ENCODE measurements at regions not wholly inside any gene's neighbourhood (a gene's known extent, or its start where the extent isn't known, plus 50 kb on each side); places are given as distances from the start of the nearest gene placed in this dataset.

DNA sequence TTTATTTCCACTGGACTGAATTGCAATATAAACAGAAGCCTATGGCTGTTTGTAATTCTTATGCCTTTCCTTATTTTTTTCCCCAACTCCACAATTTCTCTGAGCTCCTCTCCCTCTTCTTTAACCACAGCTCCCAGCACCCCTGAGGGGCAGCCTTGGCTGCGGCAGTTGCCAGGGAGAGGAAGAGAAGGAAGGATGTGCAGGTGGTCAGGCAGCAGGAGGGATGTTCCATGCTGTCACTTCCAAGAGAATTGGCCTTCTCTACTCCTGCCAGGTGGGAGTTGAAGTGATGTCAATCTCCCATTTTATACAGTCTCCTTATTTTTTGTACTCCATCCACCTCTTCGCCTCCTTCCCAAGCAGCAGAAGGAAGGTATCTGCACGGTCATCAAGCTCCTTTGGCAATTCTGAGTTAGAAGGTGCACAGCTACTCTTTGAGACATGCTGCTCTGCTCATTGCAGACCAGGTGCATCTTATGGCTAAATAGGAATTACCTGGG, 343.3 kb upstream of the RPS6KA3 start:
- no peak for DNase-seq (ENCODE audit: low read depth)

DNA sequence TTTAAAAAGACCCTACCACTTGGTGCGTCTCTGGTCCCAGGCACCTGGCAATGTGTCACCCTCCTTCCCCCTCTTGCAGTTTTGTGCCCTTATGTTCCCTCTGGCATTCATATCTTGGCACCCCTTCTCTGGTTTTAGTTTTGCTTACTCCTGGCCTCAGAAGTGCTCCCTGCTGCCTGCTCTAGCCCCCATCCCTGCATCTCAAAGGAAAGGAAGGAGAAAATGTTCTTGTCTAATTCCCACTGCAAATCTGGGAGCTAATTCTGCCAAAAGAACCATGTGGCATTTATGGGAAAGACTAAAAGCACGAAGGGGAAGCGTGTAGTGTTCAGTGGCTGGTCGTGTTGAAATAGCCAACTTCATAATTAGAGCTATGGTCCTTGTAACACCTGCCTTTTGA, 340.1 kb upstream of the RPS6KA3 start:
- no peak for DNase-seq (ENCODE audit: low read depth)

DNA sequence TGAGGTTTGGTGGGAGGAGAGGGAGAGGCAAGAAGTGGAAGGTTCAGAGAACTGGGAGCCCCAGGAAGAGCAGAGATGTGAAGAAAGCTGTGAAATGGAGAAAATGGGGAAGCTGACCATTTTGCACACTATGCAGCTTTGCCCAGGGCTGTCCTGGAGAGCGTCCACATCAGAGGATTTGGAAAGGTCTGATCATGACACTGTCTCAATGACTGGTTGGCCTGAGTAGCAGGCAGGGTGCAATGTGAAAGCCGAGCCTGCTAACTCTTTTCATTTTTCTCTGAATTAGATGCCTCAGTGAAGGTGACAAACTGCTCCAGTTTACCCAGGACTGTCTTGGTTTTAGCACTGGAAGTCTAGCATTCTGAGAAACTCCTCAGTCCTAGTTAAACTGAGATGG, 330.1 kb upstream of the RPS6KA3 start:
- no peak for DNase-seq (ENCODE audit: low read depth)

DNA sequence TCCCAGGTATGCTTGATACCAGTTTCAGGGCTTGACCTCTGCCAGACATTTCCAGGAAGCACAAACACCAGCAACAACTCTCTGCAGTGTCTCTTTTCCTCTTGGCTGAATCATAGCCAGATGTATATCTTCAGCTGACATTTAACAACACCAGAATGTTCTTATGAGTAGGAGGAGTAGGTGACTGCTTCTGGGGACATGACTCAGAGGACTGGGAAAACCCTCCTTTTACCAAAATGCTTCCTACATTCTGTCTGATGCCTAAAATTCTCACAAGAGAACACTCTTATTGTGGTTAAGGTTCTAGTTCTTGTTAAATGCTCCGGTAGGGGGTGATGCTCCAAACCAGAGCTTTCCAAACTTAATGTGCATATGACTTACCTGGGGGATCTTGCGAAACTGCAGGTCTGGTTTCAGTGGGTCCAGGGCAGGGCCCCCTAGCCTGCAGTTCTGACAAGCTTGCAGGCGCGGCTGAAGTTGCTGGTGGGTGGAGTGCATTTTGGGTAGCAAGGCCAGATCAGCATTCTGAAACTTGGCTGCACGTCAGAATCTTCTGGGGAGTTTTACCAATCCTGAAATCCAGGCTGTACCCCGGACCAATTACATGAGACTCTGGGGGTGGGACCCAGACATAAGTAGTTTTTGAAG, 329.3 kb upstream of the RPS6KA3 start:
- no peak for DNase-seq (ENCODE audit: low read depth)

DNA sequence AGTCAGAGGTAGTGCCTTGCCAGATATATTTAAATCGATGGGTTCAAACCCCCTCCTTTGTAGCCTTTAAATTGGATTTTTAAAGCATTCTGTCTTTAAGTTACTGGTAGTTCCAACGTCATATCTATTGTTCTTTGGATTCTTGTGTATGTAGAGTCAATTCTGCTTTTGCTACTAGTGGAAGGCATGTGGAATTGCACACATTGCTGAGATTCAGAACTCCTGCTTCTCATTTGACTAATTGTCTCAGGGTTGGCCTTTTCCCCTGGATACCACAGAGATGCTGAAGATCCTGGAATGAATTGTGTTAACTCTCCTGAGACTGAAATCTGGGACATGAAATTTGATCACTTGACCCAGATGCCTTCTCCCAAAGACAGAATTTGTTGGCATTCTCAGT, 328.3 kb upstream of the RPS6KA3 start:
- no peak for DNase-seq (ENCODE audit: low read depth)

DNA sequence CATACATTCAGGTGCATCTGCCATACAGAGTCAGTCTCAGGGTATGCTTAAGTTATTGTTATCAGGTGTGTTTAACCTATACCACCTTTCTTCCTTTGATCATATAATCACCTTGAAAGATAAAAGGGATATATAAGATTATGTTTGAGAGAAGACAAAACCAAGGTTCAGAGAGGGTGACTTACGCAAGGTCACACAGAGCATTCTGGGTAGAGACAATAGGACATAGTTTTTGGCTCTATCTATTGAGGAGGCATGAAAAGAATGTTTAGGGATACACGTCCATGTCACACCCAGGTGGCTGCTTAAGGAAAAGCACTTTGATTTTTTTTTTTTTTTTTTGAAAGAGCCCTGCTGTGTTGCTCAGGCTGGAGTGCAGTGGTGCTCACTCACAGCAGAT, 327.1 kb upstream of the RPS6KA3 start:
- DNase-seq (ENCODE audit: low read depth) = no peak

DNA sequence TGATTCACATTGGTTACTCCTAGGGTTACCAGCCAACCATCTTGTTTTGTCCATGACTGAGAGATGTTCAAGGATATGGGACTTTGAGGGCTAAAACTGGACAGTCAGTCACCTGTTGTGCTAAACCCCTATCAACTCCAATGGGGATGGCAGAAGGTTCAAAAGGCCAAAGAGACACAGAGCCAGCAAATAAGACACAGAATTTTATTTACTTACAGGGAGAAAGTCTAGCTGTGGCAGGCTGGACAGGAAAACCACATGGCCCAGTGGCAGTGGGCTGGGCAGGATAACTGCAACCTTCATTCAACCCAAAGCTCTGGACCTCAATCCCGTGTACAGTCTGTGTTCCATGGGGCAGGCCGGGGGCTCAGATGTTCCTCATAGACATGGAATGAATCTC, 326.7 kb upstream of the RPS6KA3 start:
- no peak for DNase-seq (ENCODE audit: low read depth)

DNA sequence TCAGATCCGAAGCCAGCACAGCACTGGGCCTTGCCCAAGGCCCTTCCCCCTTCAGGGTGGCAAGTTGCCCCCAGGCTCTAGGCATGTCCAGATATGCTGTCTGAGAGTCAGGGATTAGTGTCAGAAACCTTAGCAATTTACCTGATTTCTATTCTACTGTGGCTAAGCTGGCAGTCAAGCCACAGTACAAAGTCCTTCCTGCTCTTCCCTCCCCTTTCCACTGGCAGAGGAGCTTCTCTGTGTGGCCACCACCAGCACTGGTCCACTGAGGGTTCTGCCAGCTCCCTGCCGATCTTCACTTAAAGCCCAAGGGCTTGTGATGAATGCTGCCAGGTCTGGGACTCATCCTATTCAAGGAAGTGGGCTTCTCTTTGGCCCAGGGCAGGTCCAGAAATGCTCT, 324.5 kb upstream of the RPS6KA3 start:
- DNase-seq (ENCODE audit: low read depth) = no peak

DNA sequence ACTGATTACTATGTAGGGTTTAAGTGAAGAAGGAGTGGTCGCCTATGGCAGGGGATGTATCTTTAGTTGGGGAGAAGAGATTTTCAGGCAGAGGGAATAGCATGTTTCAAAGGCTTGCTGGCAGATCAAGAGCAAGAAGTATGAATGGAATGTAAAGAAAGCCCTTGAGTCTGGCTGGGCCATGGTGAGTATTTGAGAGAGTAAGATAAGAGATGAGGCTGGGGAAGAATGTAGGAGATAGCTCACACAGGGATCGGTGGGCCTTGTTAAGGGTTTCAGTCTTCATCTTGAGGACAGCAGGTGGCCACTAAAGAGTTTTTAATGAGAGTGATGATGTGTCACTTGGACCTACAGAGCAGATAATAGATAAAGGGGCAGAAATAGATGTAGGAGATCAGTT, 319.1 kb upstream of the RPS6KA3 start:
- DNase-seq (ENCODE audit: low read depth) = no peak

DNA sequence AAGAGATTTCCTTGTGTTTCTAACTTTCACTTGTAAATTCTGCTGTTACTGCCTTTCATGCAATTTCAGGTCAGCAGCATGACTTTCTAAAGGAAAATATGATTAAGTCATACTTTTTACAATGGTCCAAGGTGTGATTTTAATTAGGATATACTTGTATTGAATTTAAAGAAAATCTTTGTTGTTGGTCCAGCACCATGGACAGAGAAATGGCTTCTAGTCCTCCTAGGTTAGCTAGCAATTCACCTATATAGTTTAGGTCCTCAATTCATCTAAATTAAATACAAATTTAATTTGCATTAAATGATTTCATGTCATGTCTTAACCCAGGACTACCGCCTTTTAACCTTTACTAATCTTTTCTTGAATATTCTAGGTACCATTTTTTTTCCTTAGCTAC, 304.9 kb upstream of the RPS6KA3 start:
- DNase-seq (ENCODE audit: low read depth) = no peak

DNA sequence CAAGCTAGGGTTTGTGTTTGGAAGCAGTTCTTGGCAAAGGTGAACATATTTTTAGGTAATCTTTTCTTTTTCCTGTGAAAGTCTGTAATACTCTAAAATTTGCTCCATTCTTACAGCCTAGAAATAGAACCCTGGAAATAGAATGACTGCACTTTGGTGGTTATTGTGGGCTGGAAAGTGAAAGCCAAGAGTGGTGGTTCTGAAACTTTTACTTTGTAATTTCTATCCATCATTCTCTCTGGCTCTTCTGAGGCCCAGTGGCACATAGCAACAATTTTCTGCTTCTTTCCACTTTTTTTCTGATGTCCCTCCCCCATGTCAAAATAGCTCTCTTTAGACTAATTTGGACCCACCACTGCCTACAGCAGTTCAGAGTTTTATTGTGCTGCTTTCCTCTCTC, 300.4 kb upstream of the RPS6KA3 start:
- no peak for DNase-seq (ENCODE audit: low read depth)

DNA sequence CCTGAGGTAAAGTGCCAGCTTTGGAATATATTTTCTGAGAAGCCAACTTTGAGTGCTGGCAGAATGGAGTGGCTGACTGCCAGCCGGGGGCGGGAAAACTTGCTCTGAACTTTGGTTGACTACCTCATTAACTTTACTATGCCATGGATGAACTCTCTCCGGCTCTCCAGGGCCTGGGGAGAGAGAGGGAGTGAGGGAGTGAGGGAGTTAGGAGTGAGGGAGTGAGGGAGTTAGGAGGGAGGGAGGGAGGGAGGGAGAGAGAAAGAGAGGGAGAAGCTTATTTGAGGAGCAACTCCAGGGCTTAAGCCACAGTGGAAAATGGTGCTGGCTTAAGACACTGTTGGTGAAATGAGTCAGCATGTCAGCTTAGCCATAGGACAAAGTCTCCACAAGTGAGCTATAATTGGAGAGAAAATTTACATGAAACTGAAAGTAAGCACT, 280.9 kb upstream of the RPS6KA3 start:
- no peak for DNase-seq (ENCODE audit: low read depth)

DNA sequence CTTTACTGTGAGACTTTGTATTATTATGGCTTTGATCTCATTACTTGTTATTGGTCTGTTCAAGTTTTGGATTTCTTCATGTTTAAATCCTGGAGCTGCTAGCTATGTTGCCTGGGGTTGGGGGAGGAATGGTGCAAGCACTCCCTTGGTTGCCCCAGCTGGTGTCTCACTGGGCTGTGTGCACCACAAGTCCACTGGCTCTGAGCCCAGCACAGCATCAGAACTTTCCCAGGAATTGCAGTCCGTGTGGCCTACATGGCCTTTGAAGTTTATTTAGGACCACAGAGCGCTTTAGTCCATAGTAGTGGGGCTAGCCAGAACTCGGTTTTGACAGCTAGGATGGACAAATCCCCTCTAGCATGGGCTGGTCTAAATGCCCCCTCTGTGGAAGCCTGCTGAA, 278.8 kb upstream of the RPS6KA3 start:
- DNase-seq (ENCODE audit: low read depth) = no peak

DNA sequence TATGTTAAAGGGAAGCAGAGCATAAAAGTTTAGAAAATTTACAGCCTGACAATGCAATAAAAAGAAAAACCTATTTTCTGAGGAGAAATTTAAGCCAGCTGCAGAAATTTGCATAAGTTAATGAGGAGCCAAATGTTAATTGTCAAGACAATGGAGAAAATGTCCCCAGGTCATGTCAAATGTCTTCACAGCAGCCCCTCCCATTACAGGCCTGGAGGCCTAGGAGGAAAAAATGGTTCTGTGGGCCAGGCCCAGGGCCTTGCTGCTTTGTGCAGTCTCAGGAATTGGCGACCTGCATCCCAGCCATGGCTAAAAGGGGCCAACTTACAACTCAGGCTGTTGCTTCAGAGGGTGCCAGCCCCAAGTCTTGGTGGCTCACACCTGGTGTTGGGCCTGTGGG, 275.4 kb upstream of the RPS6KA3 start:
- no peak for DNase-seq (ENCODE audit: low read depth)

DNA sequence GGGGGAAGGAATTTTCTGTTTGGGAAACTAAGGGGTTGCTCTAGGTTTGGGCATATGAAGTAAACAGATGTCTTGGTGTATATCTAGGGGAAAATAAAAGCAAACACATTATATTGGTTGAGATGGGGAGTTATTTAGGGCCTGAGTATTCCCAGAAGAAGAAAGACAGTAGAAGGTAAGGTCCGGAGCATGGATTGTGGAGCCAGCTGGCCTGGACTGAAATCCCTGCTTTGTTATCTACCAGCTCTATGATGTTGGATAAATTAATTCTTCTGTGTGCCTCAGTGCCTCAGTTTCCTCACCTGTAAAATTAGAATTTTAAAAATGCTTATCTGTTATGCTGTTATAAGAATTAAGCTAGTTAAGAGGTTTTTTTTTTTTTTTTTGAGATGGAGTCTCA, 272.3 kb upstream of the RPS6KA3 start:
- no peak for DNase-seq (ENCODE audit: low read depth)

DNA sequence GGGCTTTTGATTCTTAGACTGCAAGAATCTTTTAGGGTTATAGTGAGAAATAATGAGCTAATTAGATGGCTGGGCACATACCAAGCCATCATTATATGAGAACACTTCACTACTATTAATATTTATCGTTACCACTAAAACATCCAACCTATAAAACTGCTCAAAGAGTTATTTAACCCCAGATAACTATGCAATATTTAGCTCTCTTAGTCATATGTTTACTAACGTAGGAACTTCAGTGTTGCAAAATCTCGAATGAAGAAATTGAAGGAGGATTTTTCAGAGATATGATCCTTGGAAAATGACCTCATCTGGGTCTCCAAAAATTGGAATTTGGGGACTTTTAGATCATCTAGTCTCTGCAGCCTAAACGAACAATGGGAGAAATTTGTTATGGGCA, 265.0 kb upstream of the RPS6KA3 start:
- DNase-seq (ENCODE audit: low read depth) = no peak

DNA sequence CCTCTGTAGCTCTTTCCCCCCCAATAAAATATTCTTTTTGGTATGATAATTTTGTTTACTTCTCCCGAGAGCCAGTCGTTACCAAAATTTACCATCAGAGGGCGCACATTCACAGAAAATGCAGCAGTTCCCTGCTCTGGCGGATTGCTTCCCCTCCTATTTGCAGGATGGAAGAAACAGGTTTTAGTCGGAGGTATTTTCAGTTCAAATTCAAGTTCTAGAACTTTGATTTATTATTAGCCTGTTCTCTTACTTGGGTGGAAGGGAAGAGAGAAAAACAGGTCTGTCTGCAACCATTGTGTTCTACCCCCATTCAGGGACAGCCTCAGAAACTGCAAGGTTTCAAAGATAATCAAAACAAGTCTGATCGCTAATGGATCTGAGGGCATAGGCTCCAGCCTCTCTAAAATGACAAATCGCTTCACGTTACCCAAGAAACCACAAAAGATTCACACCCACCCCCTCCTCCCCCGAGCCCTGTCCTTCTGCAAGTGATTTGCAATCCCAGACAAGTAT, 263.8 kb upstream of the RPS6KA3 start:
- peak; percentile 41 for DNase-seq (ENCODE audit: low read depth)

DNA sequence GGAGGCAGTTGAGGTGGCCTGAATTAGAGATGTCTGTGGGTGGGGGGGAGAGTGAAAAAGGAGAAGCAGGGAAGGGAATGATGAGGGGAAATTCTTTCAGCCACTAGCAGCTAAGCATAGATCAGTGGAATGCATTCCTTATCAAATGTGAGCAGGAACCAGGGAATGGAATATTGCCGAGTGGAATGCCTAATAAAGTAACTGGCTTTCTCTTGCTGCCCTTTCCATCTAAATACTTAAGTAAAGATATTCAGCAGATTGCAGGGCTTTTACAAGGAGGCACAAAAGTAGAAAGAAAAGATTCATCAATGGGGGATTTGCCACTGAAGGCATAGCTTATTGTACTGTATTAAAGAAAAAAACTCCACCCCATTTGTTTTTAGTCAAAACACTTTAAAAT, 263.0 kb upstream of the RPS6KA3 start:
- DNase-seq (ENCODE audit: low read depth) = no peak

DNA sequence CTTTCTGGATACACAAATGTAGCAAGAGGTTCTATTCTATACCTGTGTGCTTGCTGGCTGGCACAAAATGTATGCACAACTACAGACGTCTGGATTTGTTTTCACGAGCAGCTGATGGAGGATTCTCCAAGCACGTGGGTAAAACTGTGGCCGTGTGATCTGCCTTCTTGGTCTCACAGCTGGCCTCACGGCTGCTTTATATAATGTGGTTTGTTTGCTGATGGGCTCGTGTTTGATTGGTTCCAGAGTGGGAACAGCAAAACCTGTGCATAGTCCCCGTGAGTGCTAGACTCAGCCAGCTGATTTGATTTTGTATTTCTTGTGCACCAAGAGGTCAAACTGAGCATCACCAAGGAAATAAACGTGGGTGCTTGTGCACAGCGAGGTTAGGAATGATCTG, 262.6 kb upstream of the RPS6KA3 start:
- DNase-seq (ENCODE audit: low read depth) = no peak

DNA sequence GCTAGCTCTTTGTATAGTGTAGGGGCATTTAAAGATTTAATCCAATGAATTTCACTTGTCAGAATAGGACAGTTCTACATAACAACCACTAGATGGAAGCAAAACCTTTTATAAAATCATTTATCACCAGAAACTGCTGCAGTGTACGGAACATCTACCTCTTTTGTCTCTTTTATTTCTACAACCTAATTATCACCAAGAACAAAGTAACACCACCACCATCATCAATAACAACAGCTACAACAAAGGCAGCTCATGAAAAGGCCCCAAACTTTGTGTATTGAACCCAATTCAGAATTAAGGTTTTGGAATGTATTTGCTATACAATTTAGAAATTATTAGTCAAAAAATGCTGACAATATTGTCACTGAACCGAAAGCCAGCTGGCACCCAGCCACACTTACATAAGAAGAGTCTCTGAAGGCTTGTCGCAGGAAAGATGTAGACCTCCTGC, 260.9 kb upstream of the RPS6KA3 start:
- no peak for DNase-seq (ENCODE audit: low read depth)

DNA sequence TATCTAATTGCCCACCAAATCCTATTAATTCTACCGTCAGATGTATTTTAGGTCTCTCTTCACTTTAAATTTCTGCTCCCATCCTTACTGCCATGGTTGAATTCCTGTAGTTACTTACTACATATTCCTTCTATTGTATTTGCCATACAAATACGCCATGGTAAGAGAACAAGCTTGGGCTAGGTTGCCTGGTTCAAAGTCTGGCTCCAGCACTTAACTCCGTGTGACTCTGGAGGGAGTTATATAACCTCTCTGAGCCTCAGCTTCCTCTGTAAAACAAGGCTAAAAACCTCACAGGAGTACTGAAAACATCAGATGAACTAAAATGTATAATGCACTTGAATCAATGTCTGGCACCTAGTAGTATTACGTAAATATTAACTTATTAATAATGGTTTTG, 260.3 kb upstream of the RPS6KA3 start:
- no peak for DNase-seq (ENCODE audit: low read depth)

DNA sequence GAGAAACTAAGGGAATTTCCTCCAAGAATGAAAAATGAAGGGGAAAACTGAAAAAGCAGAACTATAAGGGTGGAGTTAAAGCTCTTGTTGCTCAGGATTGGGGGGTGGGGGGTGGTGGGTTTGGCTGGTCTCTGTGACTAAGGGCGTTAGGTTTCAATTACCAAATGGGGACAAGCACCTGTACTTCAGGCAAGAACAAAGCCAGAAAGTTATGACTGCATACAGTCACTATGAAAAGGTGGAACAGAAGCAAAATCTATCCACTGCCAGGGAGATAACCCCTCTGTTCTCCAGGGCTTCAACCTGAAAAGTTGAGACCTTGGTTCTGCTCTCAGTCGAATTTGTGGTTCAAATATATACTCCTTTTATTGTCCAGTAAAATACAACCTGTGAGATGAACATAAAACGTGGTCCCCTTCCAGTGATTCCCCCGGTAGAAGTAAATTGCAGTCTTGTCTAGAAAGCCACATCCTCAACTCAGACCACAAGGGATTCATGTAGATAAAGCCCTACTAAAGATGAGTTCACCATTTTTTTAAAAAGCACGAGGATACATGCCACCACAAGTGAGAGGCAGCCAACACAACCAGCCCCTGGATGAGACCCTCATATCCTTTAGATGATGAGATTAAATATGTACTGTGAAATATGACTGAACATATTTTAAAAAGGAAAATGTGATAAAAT, 257.1 kb upstream of the RPS6KA3 start:
- no peak for DNase-seq (ENCODE audit: low read depth)

DNA sequence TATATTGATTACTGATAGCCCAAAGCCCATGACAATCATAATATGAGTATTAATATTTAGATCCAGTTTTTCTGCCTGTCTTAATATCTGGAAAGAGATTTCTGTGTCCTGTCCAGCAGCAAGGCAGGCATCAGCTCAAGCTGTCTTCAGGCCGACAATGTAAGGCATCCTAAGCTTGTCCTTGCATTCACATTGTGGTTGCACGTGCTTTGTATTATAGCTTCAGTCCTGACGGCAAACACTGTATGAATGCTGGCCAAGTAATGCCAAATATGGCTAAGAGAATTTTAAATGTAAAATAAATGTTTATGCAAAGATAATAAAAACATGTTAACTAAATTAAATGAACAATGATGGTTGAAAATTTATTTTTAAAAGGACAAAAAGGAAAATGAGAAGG, 255.7 kb upstream of the RPS6KA3 start:
- no peak for DNase-seq (ENCODE audit: low read depth)

DNA sequence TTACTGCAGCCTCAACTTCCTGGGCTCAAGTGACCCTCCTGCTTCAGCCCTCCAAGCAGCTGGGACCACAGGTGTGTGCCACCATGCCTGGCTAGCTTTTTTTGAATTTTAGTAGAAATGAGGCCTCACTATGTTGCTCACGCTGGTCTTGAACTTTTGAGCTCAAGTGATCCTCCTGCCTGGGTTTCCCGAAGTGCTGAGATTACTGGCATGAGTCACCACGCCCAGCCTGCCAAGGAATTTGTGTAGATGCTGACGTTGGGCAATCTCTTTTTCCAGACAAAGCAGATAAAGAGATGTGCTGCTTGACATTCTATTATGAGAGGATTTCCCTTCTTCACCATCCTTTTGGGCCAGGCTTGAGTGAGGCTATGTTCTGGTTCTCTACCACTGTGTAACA, 254.5 kb upstream of the RPS6KA3 start:
- no peak for DNase-seq (ENCODE audit: low read depth)
